Right renal pelvis (tissue), 4 donors: ENCODE measurements at regions not wholly inside any gene's neighbourhood (a gene's known extent, or its start where the extent isn't known, plus 50 kb on each side); places are given as distances from the start of the nearest gene placed in this dataset.
"Not testable (repeated sequence)": the region's sequence is repeated elsewhere in the genome, so short reads cannot be mapped to it uniquely, and the experiment has no call there.

Experiments used
- DNase-seq, 4 donors: peaks; one replicate each; pipeline ENCODE4 v3.0.0-alpha.2; 2013; ENCODE audit warnings: low read depth in 4 of 4, low spot score in 3 of 4, missing footprints in 1 of 4

DNA sequence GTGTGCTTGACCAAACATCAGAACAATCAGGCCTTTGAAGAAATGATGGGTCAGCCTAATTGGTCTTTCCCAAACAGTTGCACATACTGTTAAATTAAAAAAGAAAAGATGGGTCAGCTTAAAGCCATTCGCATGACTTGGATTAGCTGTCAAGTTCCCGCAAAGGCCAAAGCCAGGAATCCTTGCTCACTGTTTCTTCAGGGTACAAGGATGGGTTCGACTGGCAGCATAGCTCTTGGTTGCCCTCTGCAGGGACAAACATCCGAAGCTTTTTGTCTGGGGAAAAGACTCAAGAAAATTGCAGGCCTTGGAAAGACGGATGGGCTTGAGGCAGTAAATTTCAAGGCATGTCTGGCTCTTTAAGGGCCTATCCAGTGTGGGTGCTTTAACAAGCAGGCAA is 168.0 kb downstream of the HDGFL1 start:
- peak in 2 of 4 donors; percentile 63 to 64 for DNase-seq

DNA sequence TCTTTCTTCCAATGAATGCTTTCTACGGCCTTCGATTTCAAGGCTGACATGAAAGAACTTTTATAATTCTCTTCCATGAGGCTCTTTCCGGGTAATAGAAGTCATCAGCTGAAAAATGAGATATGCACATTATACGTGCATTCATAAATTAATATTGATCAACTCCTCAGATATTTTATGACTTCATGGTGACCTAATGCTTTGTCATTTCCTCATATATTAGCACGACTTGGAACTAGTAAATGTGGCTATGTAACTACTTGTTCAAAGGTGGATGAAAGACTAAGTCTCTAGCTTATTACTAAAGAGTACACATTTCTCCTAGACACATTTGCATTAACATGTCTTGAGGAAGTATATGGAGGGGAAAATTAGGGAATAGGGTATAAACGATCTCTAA is 168.8 kb downstream of the HDGFL1 start:
- DNase-seq = no peak

DNA sequence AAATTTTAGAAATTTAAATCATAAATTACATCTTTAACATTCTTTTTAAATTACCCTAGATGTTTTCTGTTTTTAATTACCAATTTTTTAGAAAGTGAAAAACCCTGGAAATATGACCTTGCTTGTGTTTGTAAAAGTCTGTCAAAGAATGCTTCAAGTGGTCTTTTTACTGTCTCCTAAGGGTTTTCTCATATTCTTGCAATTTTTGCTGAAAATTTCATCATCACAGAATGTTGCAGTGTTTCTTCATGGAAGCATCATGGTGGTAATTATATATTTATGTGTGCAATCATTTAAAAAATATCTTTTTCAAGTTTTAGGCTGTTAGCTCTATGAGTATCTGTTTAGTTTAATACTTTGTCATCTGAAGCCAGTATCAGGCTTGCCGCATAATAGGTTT is 178.2 kb downstream of the HDGFL1 start:
- DNase-seq = no peak

DNA sequence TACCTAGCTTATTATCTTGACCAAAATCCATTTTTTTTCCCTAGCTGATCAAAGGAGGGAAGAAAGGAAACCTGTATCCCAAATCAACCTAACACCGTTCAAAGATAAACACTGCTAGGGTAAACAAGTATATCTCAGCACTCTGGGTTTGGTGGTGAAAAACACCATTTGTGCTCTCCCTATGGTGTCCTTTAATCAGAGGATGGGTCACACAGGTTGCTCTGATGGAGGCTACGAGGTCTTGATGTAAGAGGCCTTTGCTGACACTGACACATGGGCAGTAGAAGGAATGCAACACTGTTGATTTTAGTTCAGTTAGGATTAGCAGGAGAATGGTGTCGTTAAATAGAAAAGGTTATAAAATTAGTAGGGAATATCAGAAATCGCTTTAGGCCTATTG is 179.3 kb downstream of the HDGFL1 start:
- no peak for DNase-seq

DNA sequence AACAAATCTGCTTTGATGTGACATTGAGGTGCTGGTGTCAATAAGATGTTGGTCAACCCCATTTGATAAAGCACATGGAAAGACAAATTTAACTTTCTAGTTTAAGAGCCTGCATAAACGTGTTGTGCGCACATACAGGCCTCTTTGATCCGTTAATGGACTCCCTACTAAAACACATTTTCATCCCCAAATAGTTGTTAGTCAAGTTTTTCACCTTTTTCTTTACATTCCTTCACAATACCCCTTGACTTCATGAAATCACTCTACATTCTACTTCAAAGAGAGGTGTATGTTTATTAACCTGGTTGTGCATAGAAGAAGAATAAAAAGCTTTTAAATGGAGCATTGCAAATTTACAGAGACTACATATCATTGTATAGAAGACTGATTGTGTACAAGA is 180.3 kb downstream of the HDGFL1 start:
- DNase-seq = no peak

DNA sequence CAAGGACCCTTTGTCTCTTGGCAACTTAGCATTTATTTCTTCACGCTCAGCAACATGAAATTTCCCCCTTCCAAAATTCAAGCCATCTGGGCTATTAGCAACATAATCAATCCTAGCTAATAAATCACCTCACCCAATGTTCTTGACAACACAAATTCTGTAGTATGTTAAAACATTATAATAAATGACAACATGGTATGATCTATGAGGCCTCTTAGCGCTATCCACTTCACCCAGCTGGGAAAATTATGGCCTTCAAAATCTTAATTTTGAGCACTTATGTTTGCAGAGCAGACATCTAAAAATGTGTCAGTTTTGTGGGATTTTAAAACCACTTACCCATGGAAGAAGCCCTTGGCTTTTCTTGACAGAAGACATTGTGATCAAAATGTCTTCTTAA is 181.9 kb downstream of the HDGFL1 start:
- DNase-seq = no peak

DNA sequence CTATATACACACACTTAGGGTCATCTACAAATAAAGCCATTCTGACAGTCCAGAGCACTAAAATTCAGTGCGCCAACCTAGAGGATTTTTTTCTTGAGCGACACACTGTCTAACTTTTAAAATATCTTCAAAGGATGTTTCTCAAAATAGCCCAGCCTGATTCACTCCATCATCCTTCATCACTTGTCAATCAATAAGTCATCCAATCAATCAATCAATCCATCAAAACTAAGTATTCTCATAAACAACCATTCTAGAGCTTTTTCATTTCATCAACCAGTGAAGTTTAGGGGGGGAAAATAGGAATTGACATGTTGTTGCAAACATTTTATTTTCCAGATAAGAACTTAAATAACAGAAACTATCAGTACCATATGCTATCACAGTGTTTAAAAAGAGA is 183.2 kb downstream of the HDGFL1 start:
- DNase-seq = no peak

DNA sequence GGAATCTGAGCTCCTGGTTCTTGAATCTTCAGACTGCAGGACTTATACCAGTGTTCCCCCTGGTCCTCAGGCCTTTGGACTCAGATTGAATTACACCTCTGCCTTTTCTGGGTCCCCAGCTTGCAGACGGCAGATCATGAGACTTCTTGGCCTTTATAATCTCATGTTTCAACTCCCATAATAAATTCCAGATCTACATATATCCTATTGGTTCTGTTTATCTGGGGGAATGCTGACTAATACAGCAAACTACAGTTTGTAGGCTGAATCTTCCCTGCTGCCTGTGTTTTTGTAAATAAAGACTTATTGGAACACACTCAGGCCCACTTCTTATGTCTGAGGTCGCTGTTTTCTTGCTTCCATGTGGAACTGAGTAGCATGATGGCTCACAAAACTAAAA is 184.7 kb downstream of the HDGFL1 start:
- no peak for DNase-seq

DNA sequence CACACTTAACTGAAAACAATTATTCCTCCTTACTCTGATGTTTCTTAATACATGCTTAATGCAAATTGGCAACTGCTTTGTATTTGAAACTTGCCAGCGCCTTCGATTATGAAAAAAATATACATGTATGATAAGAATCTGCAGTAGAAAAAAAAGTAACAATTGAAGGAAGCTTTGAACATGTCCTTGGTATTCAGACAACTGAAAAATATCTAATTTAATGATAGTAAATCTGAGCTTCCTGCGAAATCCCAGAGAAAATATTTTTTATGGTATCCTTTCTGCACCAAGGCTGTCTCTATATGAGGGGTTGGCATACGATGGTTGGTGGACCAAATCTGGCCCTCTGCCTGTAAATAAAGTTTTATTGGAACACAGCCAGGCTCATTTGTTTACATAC is 186.2 kb downstream of the HDGFL1 start:
- DNase-seq = no peak

DNA sequence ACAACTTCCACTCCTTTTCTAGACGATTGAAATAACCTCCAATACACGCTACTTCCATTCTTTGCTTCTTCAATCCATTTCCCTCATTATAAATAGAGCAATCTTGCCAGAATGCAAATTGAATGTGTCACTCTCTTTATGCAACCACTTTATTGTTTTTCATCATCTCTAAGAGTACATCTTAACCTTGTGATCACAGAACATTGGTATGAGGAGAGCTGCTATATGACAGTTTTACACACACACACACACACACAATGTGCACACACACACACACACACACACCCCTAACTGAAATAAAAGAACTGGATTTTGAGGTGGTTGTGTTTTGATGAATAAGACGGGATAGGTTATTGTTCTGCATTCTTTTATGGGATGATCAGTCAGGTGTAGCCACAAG is 187.0 kb downstream of the HDGFL1 start:
- no peak for DNase-seq

DNA sequence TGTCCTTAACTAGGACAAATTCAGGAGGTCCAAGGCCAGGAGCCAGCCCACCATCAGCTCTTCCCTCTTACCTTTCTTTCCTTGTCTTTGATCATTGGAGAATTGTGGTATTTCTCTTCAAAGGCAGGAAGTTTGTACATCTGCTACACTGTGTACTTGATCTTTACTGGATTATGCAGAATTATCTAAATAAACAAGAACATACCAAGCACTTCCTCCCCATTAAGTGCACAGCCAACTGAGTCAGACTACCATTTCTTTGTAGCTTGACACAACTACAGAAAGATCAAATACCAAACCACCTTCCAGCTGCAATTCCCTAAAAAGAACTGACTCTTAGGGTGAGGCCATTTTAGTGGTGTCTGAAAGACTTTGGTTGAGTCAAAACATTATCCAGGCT is 195.1 kb downstream of the HDGFL1 start:
- no peak for DNase-seq

DNA sequence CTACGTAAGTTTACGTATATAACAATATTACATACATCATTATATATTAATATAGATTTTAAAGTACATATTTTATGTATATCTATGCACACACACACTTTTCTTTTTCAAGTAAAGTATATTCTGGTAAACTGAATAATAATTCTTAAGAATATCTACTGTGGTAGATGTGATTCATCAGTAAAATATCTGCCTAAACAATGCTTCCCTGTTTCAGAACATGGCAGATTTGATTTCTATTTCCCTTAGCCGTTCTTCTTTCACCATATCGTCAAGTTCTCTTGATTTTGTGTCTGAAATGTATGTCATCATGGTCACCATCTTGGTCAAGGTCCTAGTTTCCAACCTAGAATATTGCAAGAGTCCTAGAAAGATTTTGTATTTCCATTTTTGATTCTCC is 195.6 kb downstream of the HDGFL1 start:
- DNase-seq = no peak

DNA sequence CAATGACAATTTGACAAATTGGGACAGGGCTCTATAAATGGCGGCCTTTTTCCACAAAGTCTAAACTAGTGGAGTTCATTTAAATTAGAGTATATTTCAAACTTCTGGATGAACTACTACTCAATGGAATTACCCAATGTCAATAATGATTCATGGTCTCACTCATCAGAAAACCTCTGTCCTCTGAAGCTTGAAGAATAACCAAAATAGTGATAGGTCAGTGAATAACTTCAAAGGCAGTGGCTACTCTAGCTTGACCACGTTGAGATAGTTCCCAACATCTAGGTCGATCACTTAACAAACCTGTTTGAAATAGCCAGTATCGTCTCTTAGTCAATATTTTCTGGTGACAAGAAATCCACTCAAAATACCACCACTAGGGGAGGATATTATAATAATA is 197.6 kb downstream of the HDGFL1 start:
- no peak for DNase-seq

DNA sequence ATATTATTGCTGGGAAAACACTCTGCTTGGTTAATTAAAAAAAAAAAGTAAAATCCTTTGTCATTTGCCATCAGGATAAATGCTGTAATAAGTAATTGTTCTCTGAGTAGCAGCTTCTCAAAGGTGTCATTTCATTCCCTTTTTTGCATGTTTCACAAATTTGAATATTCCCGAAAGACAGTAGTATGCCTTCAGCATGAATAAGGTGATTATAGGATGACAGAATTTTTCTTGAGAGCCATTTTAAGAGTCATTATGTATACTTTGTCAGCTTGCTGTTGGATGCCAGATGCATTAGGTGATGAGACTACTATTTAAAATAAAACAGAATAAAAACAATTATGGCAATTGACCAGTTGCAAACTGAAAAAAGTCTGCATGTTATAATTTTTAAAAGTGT is 200.7 kb downstream of the HDGFL1 start:
- DNase-seq = no peak

DNA sequence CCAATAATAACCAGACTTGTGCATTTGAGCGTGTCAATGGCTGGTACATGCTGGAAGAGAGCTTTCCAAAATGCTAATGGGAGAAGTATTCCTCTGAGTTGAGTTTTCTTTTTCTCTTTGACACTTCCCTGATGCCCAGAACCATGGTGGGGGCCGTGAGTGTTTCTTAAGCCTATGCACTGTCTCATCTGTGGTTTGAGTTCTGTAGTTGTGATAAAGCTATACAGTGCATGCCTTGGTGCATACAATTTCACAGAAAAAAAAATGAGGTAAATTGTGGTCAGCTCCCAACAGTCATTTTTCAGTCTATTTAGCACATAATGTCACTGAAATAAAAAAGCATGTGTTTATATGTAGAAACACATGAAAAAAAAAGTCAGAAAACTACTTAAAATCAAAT is 204.8 kb downstream of the HDGFL1 start:
- no peak for DNase-seq

DNA sequence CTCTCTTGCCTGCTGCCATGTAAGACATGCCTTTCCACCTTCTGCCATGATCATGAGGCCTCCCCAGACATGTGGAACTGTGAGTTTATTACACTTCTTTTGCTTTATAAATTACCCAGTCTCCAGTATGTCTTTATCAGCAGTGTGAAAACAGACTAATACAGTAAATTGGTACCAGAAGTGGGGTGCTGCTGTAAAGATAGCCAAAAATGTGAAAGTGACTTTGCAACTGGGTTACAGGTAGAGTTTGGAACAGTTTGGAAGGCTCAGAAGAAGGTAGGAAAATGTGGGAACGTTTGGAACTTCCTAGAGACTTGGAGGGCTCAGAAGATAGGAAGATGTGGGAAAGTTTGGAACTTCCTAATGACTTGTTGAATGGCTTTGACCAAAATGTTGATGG is 209.1 kb downstream of the HDGFL1 start:
- DNase-seq = not testable (repeated sequence)

DNA sequence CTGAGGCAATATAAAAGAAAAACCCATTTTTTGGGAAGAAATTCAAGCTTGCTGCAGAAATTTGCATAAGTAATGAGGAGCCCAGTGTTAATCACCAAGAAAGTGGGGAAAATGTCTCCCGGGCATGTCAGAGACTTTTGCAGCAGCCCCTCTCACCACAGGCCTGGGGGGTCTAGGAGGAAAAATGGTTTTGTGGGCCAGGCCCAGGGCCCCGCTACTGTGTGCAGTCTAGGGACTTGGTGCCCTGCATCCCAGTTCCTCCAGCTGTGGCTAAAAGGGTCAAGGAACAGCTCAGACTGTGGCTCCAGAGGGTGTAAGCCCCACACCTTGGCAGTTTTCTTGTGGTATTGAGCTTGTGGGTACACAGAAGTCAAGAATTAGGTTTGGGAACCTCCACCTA is 209.7 kb downstream of the HDGFL1 start:
- DNase-seq = no peak

DNA sequence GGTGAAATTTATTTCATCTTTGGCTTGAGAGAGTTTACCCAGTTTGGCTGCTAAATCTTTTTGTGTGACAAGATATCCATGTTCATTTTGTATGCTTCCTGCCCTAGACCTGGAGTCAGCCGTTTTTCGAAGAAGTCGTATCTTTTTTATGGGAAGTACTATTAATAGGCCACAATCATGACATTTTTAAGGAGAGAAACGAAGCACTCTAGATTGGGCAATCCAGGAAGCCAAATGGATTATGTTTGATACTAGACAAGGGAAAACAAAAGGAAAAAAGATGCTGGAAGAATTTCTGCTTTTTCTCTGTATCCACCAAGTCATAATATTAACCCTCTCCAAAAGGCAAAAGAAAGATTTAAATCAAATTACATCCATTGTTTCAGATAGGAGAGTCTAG is 214.6 kb downstream of the HDGFL1 start:
- DNase-seq = peak in 3 of 4 donors; percentile 14 to 45 (median 18)

DNA sequence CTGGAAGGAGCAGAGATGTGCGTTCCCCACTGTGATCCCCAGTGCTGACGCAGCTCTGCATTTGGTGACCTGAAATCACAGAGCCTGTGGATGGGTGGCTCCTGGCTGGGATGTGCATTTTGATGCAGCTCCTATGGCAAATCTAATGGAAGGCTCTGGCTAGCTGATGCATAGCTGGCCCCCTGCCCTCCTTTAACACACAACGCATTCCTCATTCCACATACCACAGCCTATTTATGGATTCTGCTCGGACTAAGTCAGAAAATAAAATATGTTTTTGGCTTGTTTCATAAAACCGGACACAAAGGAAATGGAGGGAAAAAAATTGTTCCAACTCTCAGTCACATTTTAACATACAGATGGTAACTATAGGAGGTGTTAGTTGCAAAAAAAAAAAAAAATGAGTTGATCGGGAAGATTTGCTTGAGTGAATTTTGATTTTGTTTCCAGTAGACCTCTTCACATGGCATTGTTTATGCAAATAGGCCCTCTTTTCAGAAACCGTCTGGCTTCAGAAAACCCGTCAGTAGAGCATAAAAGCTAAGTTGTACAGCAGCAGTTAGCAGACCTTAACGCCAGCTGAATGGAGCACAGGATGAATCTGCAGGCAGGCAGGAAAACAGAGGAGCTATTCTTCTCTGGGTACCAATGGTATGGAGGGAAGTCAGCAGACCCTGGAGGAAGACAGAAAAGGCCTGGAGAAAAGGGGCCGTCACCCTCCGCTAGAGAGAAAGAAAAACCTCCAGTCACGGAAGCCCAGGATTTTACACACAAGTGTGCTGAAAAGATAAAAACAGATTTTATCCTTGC is 215.4 kb downstream of the HDGFL1 start:
- peak; percentile 23 to 56 (median 38) for DNase-seq

DNA sequence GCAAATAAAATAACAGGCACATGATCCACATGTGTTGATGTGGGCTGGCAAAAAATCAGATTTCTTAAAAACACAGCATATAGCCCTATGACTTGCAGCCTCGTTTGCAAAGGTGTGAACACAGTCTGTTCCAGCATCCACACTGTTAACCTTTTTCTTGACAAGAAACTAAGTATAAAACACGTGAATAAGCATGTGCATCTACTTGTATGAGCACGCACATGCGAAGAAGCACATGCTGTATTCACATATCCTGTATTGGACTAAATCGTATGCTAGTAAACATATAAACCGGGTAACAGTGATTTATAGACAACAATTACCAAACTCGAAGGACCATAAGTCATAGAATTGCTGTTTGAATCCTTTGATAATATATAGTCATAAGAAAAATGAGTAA is 218.7 kb downstream of the HDGFL1 start:
- no peak for DNase-seq

DNA sequence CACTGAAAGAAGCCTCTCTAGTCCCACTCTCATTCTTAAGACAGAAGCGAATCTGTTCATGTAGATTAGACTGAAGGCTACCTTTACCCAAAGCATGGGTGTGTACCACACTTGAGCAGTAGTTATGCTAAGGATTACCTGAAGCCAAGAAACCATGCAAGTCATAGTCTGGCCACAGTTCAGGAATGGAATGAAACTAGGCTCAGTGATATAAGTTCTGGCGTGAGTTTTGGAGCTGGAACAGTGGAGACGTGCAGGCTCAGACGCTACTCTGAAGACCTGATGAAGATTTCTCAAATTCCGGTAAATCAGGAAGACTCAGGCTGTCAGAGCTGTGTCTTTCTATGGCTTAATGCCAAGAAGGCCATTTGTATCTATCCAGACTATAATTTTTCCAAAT is 219.9 kb downstream of the HDGFL1 start:
- DNase-seq = no peak

DNA sequence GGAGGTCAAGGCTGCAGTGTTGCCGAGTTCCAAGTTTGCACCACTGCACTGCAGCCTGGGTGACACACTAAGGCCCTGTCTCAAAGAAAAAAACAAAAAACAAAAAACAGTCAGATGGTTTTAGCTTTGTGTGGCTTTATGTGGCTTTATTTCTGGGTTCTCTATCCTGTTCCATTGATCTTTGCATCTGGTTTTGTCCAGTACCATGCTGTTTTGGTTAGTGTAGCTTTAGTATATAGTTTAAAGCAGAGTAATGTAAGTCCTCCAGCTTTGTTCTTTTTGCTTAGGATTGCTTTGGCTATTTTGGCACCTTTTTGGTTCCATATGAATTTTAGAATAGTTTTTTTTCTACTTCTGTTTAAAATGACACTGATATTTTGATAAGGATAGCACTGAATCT is 225.5 kb downstream of the HDGFL1 start:
- no peak for DNase-seq

DNA sequence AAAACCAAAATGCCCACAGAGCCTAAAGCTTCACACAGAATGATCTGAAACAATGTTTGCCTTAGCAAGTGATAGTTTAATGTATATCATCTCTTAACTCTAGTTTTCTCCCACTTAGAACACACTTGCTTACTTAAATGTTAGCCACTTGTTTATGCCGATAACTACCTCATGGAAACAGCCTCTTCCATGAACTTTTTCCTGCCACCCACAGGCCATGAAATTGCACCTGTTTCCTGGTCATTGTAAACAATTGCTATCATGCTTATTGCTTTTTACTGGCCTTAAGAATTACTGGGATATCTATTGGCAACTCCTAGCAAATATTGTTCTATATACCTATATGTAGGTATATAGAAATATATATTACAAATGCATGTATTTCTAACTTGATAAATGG is 231.1 kb downstream of the HDGFL1 start:
- DNase-seq = no peak
